A172 (cell line): ENCODE measurements at regions not wholly inside any gene's neighbourhood (a gene's known extent, or its start where the extent isn't known, plus 50 kb on each side); places are given as distances from the start of the nearest gene placed in this dataset.
A peak's percentile ranks its signal among the peaks of the same experiment; 100 is the strongest.
"Not testable (repeated sequence)": the region's sequence is repeated elsewhere in the genome, so short reads cannot be mapped to it uniquely, and the experiment has no call there.

Experiments used
- DNase-seq: peaks from one replicate; pipeline ENCODE4 v3.0.0-alpha.2; 2015; ENCODE audit warnings: low spot score

DNA sequence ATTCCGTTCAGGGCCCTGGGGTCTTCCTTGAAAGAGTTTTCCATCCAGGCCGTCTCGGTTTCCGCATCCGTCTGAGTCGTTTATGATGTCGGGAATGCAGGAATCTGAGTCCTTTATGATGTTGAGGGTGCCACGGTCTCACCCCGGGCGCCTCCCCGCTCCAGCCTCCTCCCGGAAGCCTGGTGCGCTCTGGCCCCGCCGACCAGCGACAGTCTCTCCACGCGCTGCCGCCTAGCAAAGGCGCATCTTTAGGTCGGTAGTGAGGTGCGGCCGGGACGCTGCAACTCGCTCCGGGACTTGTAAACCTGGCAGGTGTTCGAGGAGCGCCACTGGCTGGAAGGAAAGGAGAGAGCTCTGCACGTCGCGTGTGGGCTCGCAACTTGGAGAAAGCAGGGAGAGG is 132.6 kb downstream of the FAM72C start:
- not testable (repeated sequence) for DNase-seq

DNA sequence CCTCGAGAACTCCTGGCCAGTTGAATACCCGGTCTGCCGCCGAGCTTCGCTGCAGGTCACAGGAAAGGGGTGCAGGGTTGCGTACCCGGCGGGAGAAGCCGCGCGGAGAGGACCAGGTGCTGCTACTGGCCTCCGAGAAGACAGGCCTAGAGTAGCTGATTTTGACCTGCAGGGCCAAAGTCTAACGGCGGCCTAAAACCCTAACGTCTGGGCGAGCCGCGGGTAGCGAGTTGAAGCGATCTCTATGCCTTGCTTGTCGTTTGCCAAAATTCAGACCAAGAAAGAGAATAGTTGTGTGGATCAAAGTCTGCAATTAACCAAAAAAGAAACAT is 133.2 kb downstream of the FAM72C start:
- DNase-seq = not testable (repeated sequence)

DNA sequence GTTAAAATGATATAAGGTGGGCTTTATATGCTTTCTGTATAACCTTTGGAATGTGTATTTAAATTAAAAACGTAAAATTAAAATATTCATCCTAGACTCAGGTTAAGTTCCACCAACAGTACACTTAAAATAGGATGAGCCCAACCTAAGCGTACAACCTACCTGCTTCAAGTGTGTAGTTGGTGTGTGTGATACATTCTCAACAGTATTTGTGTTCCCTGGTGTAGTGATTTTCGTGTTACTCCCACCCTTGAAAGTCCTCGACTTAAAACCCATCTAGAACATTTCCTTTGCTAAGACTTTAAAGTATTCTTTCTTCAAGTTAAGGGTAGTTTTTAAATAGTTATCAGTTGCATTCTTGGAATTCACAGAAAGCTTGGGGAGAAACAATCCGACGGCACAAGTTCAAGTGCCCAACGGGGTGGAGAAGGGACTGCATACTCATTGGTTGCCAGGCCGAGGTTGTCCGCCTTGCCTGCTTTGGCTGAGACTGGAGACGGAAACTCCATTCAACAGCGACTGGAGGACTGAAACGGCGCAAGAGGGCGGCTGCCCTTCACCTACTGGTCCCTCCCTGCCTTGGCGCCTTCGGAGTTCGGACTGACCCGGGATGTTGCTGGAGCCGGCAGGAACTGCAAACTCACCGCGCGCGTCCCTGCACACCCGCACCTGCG is 133.7 kb downstream of the FAM72C start:
- DNase-seq = not testable (repeated sequence)

DNA sequence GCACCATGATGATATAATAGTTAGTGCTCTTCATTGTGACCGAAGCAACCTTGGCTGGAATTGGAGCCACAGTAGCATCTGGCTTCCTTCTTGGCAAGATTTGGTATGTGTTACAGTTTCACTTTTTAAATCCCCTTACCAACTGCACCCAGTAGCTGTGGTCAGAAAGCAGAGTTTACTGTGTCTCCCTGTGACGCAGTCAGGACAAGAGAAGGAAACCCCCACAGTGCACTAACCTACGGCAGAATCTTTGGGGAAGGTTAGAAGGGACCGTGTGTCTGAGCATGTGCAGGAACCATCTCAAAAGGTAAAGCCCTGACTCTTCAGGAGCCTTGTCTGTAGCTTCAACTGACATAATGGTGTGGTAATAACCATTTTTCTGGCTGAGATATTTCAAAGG is 138.4 kb downstream of the FAM72C start:
- DNase-seq = not testable (repeated sequence)

DNA sequence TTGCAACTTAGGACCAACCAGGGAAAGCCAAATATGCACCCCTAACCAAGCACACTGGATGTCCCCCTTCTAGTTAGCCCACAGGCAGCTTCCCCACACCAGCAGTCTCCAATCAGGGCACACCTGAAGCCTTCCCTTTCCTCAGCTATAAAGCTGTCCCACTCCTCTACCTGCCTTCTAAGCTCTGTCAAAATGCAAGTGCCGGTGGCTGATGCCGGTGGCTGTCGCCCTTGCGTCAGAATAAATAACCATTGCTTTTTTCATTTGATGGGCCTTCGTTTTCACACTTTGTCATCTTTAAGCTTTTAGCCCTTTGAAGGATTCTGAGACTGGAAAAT is 139.4 kb downstream of the FAM72C start:
- not testable (repeated sequence) for DNase-seq

DNA sequence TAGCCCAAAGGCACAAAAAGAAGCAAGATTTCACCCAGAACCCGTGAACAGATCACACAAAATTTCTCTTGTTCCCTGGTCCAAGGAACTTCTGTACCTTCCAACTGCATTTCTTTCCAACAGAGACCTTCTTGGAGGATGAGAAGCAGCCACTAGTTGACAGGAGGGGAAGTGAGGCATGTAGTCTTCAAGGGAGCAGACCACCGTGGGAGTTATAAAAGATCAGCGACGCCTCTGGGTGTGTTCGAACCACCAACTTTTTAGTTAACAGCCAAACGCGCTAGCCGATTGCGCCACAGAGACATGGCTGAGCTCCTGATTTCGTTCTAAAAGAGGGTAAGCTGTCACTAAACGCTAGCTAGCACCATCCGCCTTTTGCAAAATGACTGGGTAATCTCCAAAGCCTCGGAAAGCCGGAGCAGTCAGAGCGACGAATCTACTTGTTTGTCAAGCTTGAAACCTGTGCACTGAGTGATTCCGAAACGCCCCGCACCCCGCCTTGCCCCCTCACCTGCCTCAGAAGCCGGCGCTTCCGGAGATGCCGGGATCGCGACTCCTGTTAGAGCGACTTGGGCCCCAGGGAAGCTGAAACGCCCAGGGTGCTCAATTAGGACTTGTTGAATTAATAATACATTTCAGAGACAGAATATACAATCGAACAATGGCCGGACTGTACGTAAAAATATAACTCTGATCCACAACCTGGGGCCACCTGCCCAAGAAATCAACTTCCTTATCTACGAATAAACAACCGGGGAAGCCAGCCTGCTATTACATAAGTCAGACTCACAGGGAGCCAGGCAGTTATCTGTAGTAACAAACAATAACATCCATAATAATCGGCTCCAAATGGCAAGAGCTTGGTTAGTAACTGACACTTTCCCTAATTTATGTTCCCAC is 140.1 kb downstream of the FAM72C start:
- not testable (repeated sequence) for DNase-seq

DNA sequence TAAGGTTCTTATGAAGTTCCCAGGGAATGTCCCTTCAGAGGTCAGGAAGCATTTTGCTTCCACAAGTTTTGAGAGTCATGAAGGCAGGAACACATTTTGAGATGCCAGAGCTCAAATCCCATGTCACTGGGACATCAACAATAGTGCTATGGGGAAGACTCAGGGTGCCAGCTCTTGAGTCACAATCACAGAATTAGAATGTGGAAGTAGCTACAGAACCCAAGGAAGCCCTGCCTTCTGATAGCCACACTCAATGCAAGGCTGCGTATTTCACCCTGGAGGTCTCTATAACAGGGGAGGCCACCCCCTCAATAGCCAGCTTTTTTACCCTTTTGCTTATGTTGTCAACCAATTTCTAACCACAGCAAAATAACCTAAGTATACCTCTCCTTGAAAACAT is 145.6 kb downstream of the FAM72C start:
- not testable (repeated sequence) for DNase-seq

DNA sequence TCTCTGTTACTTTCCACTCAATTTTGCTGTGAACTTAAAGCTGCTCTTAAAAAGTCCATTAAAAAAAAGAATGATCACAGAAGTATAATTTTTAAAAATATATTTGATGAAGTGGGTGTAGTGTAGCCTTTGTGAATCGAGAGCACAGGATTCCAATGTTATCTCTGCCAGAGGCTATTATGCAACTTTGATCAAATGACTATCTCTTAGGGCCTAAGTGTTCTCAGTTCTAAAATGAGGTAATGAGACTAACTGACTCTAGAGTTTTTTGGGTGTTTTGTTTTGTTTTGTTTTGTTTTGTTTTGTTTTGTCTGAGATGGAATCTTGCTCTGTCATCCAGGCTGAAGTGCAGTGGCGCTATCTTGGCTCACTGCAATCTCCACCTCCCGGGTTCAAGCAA is 147.5 kb downstream of the FAM72C start:
- not testable (repeated sequence) for DNase-seq

DNA sequence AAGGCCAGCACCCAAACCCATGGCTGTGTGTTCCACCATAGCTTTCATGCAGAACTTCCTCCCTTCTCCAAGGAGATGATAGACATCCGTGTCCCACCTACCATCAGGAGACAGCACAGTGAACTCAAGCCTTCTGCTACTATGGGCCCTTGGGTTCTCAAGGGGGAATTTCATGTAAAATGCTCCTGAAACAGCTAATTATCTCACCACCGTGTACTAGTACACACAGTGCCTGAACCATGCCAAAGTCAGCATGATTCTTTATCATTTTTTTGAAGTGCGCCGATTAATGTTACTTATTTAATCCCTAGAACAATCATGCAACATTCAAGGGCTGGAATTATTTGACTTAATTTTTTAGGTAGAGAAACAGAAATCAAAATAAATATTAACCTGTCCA is 151.7 kb downstream of the FAM72C start:
- not testable (repeated sequence) for DNase-seq

DNA sequence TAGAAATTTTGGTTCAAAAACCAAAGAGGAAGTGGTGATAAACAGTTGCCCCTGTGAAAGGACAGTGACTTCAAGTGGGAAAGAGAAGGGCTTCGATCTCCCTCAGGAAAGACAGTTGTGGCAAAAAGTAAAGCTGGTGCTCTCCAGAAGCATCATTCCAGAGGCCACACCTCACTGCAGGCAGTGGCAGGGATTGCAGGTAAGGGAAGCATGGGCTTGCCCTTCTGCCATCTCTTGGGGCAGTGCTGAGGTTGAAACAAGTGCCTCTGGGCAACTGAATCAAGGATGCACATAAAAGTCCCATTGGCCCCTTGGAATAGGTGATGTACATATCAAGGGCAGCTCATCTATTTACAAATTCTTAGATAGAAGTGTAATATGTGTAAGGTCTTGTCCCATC is 155.4 kb downstream of the FAM72C start:
- DNase-seq = not testable (repeated sequence)

DNA sequence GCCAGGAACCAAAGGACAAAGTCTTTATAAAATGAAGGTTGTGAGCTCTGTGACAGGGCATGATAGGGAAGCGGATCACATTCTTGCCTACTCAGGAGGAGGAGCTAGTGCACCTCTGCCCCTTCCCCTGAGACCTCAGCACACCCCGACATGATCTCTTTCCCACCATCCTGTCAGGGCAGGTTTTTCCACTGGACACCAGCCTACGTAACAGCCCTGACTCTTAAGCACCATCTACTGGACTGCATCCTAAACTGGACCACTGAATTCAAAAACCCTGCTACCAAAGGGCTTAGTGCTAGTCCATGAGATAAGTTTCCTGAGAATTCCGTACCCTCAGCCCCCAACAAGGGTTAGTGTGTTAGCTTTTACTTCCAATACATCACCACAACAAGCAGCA is 166.4 kb downstream of the FAM72C start:
- not testable (repeated sequence) for DNase-seq

DNA sequence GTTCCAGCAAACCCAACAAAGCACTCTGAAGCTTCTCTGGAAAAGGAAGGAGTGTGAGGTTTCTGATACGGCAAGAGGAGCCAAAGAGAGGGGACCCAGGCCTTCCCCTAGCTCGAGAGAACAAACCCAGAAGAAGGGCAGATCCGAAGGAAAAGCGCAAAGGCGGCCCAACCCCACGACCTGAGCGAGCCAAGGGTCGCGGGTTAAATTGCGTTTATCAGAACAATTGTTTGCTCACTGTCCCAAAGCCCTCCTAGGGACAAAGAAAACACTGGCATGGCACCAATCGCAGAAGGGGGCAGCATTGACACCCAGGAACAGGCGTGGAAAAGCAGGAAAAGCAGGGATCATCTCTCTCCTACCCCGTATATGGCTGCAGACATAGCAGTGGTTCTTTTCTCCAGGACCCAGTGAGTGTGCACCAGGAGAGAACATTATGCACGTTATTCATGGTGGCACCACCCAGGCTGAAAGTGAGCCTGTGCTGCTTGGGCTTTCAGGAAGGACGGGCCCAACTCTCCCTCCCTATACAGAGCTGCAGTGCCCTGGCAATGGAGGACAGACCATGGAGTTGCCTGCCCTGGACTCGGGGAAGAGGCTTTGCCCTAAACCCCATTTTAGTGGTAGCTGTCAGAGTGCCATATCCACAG is 167.0 kb downstream of the FAM72C start:
- DNase-seq = not testable (repeated sequence)

DNA sequence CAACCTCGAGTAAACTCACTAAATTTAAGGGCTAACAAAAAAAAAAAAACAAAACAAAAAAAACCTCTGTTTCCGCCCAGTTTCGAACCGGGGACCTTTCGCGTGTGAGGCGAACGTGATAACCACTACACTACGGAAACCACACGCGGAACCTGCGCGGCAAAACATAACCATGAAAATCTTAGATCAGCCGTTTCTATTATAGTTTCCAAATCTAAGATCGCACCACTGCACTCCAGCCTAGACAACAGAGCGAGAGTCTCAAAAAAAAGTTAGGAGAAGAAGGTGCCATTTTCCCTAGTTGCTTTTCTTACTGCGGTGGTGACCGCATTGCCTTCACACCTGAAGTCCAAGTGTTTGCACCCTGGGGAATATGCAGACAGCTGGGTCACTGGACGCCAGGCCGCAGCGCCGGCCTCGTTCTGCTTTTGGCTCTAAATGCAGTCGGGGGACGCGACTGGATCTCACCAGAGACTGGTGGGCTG is 167.8 kb downstream of the FAM72C start:
- peak; percentile 34 for DNase-seq

DNA sequence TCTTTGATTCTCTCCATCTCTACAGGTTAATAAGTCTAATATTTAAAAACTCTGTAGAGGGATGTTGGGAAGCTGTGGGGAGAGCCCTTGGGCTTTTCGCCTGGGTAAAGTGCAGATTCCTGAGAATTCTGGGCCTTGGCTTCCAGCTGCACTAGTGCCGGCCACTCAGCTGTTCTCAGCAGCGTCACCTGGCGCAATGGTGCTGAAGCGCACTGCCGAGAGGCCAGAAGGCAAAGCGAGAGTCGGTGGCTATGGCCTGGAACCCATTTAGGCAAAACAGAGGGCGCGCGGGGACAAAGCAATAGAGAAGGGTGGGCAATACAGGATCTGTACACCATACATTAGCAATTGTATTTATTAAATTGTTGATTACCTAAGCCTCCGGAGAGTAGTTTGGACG is 168.7 kb downstream of the FAM72C start:
- DNase-seq = not testable (repeated sequence)

DNA sequence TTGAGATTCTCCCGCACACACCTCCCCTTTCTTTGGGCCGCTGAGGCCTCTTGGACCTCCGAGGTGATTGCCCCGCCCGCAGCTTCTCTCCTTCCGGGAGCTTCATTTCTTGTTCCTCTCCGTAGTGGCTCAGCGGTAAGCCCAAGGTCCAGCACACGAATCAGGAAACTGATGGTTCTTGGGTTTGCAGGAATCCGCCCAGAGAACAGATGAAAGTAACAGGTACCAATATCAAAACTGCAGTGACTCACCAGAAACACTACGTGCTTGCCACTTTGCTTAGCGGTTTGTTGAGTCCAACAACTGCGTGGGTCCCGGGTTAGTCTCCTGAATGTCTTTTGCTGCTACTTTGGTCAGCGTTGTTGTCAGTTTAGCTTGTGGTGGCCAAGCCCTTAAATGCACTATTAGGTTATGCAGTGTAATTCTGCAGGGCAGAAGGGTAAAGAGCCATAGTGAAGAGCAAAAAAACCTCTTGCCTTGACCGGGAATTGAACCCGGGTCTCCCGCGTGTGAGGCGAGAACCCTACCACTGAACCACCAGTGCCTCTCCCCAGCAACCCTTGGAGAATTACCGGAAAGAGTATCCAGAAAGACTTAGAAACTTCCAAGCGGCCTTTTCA is 172.1 kb downstream of the FAM72C start:
- not testable (repeated sequence) for DNase-seq

DNA sequence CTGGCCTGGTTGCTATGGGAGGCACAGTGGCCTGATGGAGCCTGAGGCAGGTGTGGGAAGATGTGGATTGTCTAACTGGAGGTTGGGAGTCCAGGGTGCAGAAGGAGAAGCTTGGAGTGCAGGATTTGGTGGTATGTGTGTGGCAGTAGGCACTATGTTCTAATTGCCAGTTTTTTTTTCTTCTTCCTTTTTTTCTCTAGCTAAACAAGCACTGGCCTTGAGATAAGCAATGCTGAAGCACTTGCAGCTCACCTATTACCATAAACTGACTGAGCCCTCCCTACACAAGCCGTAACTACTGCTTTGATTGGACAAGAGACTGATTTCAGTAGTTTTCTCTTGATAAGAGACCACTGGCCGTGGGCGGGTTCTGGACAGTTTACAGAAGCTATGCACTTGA is 175.4 kb downstream of the FAM72C start:
- DNase-seq = not testable (repeated sequence)

DNA sequence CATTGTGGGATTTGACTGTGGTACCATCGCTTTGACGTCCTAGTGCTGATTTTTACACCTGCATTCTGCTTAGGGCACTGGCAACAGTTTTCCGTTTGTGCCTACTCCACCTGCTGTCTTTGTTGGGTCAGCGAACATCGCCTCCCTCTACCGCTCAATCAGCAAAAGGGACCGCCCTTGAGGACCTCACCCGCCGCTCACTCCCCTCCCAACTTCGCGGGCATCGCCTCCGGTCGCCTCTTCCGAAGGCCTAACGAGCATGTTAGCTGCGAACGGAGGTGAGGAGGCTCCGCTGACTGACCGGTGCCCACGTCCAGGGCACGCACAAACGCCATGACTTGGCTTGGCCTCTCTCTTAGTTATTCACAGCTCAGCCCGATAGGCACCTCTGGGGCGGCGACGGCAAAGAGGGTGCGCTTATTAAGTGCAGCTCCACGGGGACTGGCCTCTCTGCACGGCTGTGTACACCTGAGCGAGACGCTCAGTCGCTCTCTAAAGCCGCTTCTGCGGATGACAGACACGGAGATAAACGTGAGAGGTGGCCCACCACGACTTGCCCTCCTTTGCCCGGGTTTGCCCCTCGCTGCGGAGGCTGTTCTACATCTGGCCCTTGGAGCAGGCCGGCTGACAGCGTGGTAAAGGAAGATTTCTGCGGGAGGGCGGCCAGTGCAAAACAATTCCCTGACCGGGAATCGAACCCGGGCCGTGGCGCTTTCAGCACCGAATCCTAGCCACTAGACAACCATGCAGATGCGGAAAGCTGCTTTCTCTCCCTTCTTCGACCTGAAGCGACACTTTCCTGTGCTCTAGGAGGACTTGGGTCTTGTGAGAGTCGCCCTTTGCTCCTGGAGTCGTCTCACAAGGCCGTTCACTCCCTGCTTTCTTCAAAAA is 179.5 kb downstream of the FAM72C start:
- DNase-seq = not testable (repeated sequence)

DNA sequence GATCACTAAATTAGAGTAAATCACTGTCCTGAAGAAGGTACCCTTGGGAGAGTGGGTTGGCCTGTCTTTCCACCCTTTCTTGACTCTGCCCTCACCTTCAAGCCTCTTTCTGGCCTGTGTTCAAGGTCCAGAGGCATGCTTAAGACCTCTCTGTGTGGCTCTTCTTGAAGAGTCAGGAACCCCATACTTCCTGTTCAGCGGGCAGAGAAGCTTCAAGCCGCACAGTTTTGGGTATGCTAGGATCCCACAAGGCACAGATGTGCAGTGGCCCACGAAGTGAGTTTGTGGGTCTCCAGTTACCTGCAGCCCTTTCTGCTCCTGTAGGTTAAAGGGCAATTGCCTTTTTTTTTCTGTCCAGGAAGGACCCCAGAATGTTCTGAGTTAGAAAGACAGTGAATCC is 185.4 kb downstream of the FAM72C start:
- not testable (repeated sequence) for DNase-seq

DNA sequence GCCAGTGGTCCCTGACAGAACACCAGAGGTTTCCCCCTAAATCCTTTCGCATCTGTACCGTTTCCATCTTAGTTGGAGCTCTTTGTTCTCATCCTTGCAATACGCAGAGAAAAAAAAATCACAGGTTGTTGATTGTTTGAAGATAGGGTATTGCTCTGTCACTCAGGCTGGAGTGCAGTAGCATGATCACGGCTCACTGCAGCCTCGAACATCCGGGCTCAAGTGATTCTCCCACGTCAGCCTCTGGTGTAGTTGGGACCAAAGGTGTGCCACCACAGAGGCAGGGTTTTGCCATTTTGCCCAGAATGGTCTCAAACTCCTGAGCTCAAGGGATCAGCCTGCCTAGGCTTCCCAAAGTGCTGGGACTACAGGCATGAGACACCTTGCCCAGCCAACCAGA is 185.9 kb downstream of the FAM72C start:
- DNase-seq = not testable (repeated sequence)

DNA sequence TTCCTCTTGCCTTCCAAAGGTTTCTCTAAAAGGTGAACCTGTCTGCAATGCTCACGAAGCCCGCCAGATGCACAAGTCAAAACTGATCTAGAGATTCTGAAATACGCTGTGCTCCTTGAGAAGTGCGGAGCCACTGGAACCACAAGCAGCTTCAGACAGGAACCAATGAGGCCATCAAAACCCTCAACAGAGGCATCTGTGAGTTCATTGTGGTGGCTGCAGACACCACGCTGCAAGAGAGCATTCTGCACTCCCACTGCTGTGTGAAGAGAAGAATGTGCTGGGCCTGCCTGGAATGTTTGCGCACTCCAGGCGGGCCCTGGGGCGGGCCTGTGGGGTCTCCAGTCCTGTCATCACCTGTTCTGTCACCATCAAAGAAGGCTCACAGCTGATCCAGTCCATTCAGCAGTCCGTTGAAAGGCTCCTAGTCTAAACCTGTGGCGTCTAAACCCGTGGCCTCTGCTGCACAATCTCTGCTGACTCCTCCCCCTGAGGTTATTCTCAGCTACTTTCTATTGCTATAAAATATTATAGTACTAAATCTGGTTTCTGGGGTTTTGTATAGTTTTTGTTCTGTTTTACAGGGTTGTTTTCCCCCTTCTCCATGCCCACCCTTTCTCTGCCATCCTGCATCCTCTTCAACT is 187.4 kb downstream of the FAM72C start:
- DNase-seq = not testable (repeated sequence)

DNA sequence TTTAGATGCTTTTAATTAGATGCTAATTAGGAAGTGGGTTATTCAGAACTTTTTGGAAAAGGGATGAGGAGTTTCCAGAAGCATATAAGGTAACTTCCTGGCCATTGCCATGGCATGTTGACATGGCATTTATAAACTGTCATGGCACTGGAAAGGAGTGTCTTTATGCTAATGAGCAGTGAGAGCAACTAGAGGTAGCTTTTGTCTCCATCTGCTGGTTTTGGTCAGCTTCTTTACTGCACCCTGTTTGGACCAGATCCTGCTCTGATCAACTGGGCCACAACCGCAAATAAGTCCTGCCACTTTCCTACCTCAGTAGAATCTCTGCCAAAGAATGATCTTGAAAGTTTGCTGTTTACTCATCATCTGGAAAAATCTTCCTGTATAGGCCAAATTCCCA is 193.6 kb downstream of the FAM72C start:
- not testable (repeated sequence) for DNase-seq
